Activated T-cell treated with anti-CD3 and anti-CD28 coated beads, Interleukin-2, amount 50 U/mL, for 24 hours (primary cell): ENCODE measurements at regions not wholly inside any gene's neighbourhood (a gene's known extent, or its start where the extent isn't known, plus 50 kb on each side); places are given as distances from the start of the nearest gene placed in this dataset.

Source experiments
- DNase-seq: peaks from one replicate; pipeline ENCODE4 v3.0.0-alpha.2; 2020
- H3K27ac Mint-ChIP-seq: 2 replicates; pipeline ENCODE4 v1.8.0; 2020; ENCODE audit warnings: mild to moderate bottlenecking, mixed read lengths
- H3K27me3 Mint-ChIP-seq: 2 replicates; pipeline ENCODE4 v1.8.0; 2020; ENCODE audit warnings: mixed read lengths
- H3K36me3 Mint-ChIP-seq: 2 replicates; pipeline ENCODE4 v1.8.0; 2020; ENCODE audit warnings: low read depth, mixed read lengths
- H3K4me1 Mint-ChIP-seq: 2 replicates; pipeline ENCODE4 v1.8.0; 2020; ENCODE audit warnings: low read depth, mixed read lengths
- H3K4me3 Mint-ChIP-seq: 2 replicates; pipeline ENCODE4 v1.8.0; 2020; ENCODE audit warnings: mild to moderate bottlenecking, moderate library complexity, mixed read lengths
- H3K9me3 Mint-ChIP-seq: 2 replicates; pipeline ENCODE4 v1.8.0; 2020; ENCODE audit warnings: mixed read lengths

- no peak for DNase-seq
- no peak overlapping the region for H3K4me3 Mint-ChIP-seq
- peaks cover 4% of the 10 kb centered on the region for H3K4me1 Mint-ChIP-seq
- no peaks in the 10 kb centered on the region for H3K9me3 Mint-ChIP-seq
- no peaks in the 10 kb centered on the region for H3K36me3 Mint-ChIP-seq
- H3K27me3 Mint-ChIP-seq = peaks cover 18% of the 10 kb centered on the region
- H3K27ac Mint-ChIP-seq = no peak overlapping the region
These were observed 71.9 kb upstream of the NHSL1 start for GRCh38 chr6:138571181-138571580.

- Mint-ChIP-seq H3K4me1 (peaks cover 4% of the 10 kb centered on the region), H3K36me3 (no peaks in the 10 kb centered on the region), H3K27me3 (peaks cover 18% of the 10 kb centered on the region), H3K27ac (no peak overlapping the region), H3K9me3 (no peaks in the 10 kb centered on the region), H3K4me3 (no peak overlapping the region)
- DNase-seq = no peak
These were observed 72.4 kb upstream of the NHSL1 start for GRCh38 chr6:138571585-138572166.

- Mint-ChIP-seq H3K4me1 (peaks cover 4% of the 10 kb centered on the region), H3K27me3 (peaks cover 15% of the 10 kb centered on the region), H3K36me3 (no peaks in the 10 kb centered on the region), H3K9me3 (no peaks in the 10 kb centered on the region), H3K4me3 (peak overlapping the region; percentile 1), H3K27ac (no peak overlapping the region)
- DNase-seq = no peak
These were observed 73.0 kb upstream of the NHSL1 start for GRCh38 chr6:138572167-138572875.

GRCh38 chr6:138572885-138573284 is 73.6 kb upstream of the NHSL1 start:
- Mint-ChIP-seq H3K9me3 (no peaks in the 10 kb centered on the region), H3K4me3 (no peak overlapping the region), H3K36me3 (no peaks in the 10 kb centered on the region), H3K27ac (no peak overlapping the region), H3K4me1 (peaks cover 5% of the 10 kb centered on the region), H3K27me3 (peaks cover 11% of the 10 kb centered on the region)
- DNase-seq = no peak

- Mint-ChIP-seq H3K27ac (no peak overlapping the region), H3K36me3 (no peaks in the 10 kb centered on the region), H3K4me1 (peaks cover 5% of the 10 kb centered on the region), H3K9me3 (no peaks in the 10 kb centered on the region), H3K27me3 (peaks cover 6% of the 10 kb centered on the region), H3K4me3 (no peak overlapping the region)
- no peak for DNase-seq
These were observed 76.0 kb upstream of the NHSL1 start for GRCh38 chr6:138575257-138575656.

GRCh38 chr6:138576313-138576712 is 77.0 kb upstream of the NHSL1 start:
- no peak for DNase-seq
- Mint-ChIP-seq H3K27ac (no peak overlapping the region), H3K9me3 (no peaks in the 10 kb centered on the region), H3K27me3 (peaks cover 6% of the 10 kb centered on the region), H3K36me3 (no peaks in the 10 kb centered on the region), H3K4me3 (no peak overlapping the region), H3K4me1 (peaks cover 5% of the 10 kb centered on the region)

- H3K4me1 Mint-ChIP-seq = peaks cover 3% of the 10 kb centered on the region
- no peak overlapping the region for H3K4me3 Mint-ChIP-seq
These were observed 78.0 kb upstream of the NHSL1 start for GRCh38 chr6:138577151-138577915.

GRCh38 chr6:138580040-138580439 is 80.7 kb upstream of the NHSL1 start:
- no peaks in the 10 kb centered on the region for H3K36me3 Mint-ChIP-seq
- no peak for DNase-seq

More at GRCh38 chr6:138577151-138577915, 78.0 kb upstream of the NHSL1 start:
- Mint-ChIP-seq H3K27me3 (peaks cover 3% of the 10 kb centered on the region), H3K36me3 (no peaks in the 10 kb centered on the region), H3K27ac (no peak overlapping the region), H3K9me3 (no peaks in the 10 kb centered on the region)
- DNase-seq = no peak

GRCh38 chr6:138580801-138581200 is 81.5 kb upstream of the NHSL1 start:
- no peaks in the 10 kb centered on the region for H3K9me3 Mint-ChIP-seq
- no peaks in the 10 kb centered on the region for H3K36me3 Mint-ChIP-seq
- DNase-seq = no peak
- peaks cover 2% of the 10 kb centered on the region for H3K4me1 Mint-ChIP-seq
- peaks cover 2% of the 10 kb centered on the region for H3K27me3 Mint-ChIP-seq
- no peak overlapping the region for H3K4me3 Mint-ChIP-seq
- no peak overlapping the region for H3K27ac Mint-ChIP-seq

More at GRCh38 chr6:138580040-138580439, 80.7 kb upstream of the NHSL1 start:
- no peak overlapping the region for H3K27ac Mint-ChIP-seq
- no peaks in the 10 kb centered on the region for H3K27me3 Mint-ChIP-seq
- H3K4me1 Mint-ChIP-seq = peaks cover 2% of the 10 kb centered on the region
- no peak overlapping the region for H3K4me3 Mint-ChIP-seq
- H3K9me3 Mint-ChIP-seq = no peaks in the 10 kb centered on the region

- Mint-ChIP-seq H3K27ac (no peak overlapping the region), H3K4me3 (no peak overlapping the region), H3K27me3 (peaks cover 2% of the 10 kb centered on the region), H3K4me1 (no peaks in the 10 kb centered on the region), H3K9me3 (no peaks in the 10 kb centered on the region), H3K36me3 (no peaks in the 10 kb centered on the region)
- DNase-seq = no peak
These were observed 83.3 kb upstream of the NHSL1 start for GRCh38 chr6:138582573-138582972.

GRCh38 chr6:138586638-138587037 is 87.3 kb upstream of the NHSL1 start:
- Mint-ChIP-seq H3K4me1 (peaks cover 11% of the 10 kb centered on the region), H3K9me3 (no peaks in the 10 kb centered on the region), H3K36me3 (no peaks in the 10 kb centered on the region), H3K4me3 (no peak overlapping the region), H3K27ac (no peak overlapping the region), H3K27me3 (peaks cover 2% of the 10 kb centered on the region)
- DNase-seq = no peak

GRCh38 chr6:138588805-138589434 is 89.6 kb upstream of the NHSL1 start:
- DNase-seq = peak; percentile 53
- no peak overlapping the region for H3K4me3 Mint-ChIP-seq
- H3K4me1 Mint-ChIP-seq = peaks cover 29% of the 10 kb centered on the region
- H3K9me3 Mint-ChIP-seq = no peaks in the 10 kb centered on the region
- no peak overlapping the region for H3K27ac Mint-ChIP-seq
- H3K36me3 Mint-ChIP-seq = no peaks in the 10 kb centered on the region
- H3K27me3 Mint-ChIP-seq = peaks cover 2% of the 10 kb centered on the region

GRCh38 chr6:138590796-138591709 is 91.8 kb upstream of the NHSL1 start:
- H3K27me3 Mint-ChIP-seq = peaks cover 4% of the 10 kb centered on the region
- H3K27ac Mint-ChIP-seq = no peak overlapping the region
- H3K4me1 Mint-ChIP-seq = peaks cover 35% of the 10 kb centered on the region
- no peak overlapping the region for H3K4me3 Mint-ChIP-seq
- DNase-seq = no peak
- H3K36me3 Mint-ChIP-seq = no peaks in the 10 kb centered on the region
- H3K9me3 Mint-ChIP-seq = no peaks in the 10 kb centered on the region

- Mint-ChIP-seq H3K27me3 (peaks cover 4% of the 10 kb centered on the region), H3K4me3 (peak overlapping the region; percentile 73), H3K36me3 (no peaks in the 10 kb centered on the region), H3K9me3 (no peaks in the 10 kb centered on the region), H3K27ac (peak overlapping the region; percentile 93), H3K4me1 (peaks cover 35% of the 10 kb centered on the region)
- DNase-seq = no peak
These were observed 93.4 kb upstream of the NHSL1 start for GRCh38 chr6:138592749-138593123.
